ENCODE measurements at regions not wholly inside any gene's neighbourhood (a gene's known extent, or its start where the extent isn't known, plus 50 kb on each side); places are given as distances from the start of the nearest gene placed in this dataset.
"Not testable (repeated sequence)": the region's sequence is repeated elsewhere in the genome, so short reads cannot be mapped to it uniquely, and the experiment has no call there.

DNA sequence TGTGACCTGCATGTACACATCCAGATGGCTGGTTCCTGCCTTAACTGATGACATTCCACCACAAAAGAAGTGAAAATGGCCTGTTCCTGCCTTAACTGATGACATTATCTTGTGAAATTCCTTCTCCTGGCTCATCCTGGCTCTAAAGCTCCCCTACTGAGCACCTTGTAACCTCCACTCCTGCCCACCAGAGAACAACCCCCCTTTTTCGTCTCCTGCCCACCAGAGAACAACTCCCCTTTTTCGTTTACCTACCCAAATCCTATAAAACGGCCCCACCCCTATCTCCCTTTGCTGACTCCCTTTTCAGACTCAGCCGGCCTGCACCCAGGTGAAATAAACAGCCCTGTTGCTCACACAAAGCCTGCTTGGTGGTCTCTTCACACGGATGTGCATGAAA lies 212.2 kb downstream of the KITLG start:
- TF ChIP-seq EZH2phosphoT487 (IDR thresholded peaks at IDR 0.05; ENCODE audit: borderline replicate concordance); CTCF (conservative IDR thresholded peaks at IDR 0.05; ENCODE audit: low read length): not testable (repeated sequence)
